Right renal cortex interstitium (tissue), 3 donors: ENCODE measurements at regions not wholly inside any gene's neighbourhood (a gene's known extent, or its start where the extent isn't known, plus 50 kb on each side); places are given as distances from the start of the nearest gene placed in this dataset.
"Not testable (repeated sequence)": the region's sequence is repeated elsewhere in the genome, so short reads cannot be mapped to it uniquely, and the experiment has no call there.

Source experiments
- DNase-seq, 3 donors: peaks; one replicate each; pipeline ENCODE4 v3.0.0-alpha.2; 2013; ENCODE audit warnings: low read depth in 3 of 3, low spot score in 2 of 3

- DNase-seq, result no peak
Observed at GRCh38 chrY:7730664-7731063, 819.1 kb upstream of the AMELY start.

DNA sequence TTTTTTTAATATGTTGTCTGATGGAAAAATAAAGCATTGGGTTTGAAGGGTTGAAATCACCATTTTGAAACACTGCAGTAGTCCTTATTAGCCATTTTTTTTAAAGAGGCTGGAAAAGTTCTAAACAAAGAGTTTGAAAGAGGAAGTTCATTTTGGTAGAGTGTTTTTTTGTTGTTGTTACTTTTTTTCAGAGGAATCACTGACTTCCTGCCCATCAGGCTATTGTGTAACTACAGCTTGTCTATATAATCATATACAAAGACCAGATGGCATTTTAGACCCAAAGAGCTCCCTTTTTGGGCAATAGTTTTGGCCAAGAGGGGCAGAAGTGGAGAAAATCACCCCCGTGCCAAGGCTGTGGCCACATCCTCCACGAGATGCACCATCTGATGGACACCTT lies 818.5 kb upstream of the AMELY start:
- DNase-seq, result no peak

DNA sequence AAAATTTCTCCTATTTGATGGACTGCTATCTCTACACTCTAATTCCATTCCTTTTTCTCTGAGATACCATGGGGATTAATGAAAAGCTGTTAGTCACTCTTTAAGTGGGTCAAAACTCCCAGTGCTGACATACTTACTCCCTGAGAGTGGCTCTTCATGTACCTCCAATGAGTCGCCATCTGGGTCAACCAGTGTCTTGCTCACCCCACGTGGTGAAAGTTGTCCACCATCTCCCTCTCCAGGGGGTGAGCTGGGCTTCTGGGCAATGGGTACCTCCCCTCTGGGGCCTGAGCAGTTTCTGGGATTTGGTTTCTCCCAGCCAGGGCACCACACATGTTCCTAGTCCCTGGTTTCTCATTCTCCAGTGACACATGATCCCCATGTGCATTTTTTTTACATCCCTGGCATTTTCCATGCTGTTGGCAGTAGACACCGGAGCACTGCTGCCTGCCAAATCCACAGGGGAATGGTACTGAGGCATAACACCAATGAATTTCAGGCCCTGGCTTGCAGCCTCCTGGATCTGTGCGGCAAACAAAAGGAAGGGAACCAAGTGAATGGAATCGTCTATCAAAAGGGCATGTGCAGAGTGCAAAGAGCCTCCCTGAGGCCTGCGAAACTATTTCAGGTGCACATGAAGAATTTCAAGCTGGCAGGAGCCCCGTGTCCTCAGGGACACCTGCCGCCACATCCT lies 817.9 kb upstream of the AMELY start:
- DNase-seq, result no peak

- no peak for DNase-seq
Observed at GRCh38 chrY:7728935-7729317, 817.4 kb upstream of the AMELY start.

DNA sequence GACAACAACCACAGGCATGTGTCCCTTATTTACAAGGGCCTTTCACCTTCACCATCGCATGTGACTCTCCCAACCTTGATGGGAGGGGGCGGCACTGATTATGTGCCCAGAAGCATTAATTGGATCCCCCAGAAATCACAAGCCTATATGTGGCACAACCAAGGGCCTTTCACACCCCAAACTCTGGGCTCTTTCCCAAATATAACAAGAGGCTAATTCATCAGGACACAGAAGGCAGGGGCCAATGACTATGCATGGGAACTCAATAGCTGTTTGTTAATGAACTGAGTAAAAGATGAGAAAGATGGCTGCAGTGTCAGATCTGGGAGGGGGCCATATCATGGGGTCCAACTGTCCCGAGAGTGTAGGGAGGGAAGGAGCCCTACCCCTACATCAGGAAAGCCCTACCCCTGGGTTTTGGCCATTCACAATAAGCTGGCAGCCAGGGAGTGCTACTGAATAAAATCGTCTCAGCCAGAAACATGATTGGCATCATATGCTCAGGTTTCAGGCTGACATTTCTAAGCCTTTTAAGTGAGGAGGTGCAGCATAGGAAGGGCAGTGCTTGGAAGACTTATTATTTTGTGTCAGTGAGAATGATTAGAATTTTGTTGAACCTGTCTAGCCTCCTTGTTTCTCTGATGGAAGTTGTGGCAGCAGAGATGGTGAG lies 814.4 kb upstream of the AMELY start:
- DNase-seq, result no peak

GRCh38 chrY:7723991-7724632 lies 812.6 kb upstream of the AMELY start:
- DNase-seq, result no peak

DNA sequence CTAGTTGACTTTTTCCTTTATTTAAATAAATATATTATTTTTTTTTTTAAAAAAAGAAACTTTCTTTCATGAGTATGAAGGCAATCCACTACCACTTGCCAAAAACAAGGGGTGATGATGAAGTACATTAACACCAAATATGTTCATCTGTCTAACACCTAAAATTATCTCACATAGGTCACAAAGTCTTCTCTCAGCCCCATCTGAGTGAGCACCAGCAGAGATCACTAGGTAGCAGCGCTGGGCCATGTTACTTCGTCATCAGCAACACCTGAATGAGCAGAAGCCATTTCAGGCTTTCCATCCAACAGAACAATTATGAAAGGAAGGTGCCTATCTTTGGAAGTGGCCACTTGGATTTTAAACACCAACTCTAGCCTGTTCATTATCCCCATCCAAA lies 811.6 kb upstream of the AMELY start:
- DNase-seq, result no peak

DNA sequence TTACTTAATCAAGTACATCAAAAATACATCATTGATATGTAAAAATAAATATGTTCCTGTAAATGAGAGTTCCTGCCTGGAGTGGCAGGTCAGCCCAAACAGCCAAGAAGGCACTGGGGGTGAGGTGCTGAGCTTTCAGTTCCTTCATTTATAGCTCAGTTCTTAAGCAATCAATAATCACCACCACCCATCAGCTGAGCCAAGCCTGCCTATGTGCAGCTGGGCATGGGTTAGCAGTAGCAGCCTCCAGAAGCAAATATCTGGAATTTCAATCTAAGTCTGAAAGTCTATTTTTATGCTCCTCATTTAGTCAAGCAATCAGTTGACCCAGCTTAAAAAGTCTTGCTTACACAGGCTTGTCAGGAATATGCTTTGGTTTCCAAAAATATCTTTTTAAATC lies 811.0 kb upstream of the AMELY start:
- DNase-seq, result no peak

GRCh38 chrY:7720974-7721373 lies 809.4 kb upstream of the AMELY start:
- no peak for DNase-seq

- DNase-seq, result no peak
Observed at GRCh38 chrY:7719271-7719670, 807.7 kb upstream of the AMELY start.

- DNase-seq, result no peak
Observed at GRCh38 chrY:7718626-7719025, 807.1 kb upstream of the AMELY start.

DNA sequence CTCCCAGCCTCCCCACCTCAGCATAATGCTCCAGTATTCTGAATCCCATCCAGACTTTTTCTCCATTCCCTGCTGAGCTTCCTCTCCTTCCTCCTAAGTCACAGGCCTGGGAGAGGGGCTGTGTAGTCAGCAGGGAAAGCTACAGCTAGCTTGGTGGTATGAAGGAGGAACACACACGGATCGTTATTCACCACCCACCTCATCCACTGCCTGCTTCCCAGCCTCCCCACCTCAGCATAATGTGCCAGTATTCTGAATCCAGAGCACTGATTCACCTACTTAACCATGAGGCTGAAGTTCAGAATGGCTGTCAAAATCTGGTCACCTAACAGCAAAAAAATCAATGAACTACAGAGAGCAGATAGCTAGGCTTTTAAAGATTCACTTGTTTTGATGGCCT lies 806.6 kb upstream of the AMELY start:
- DNase-seq, result no peak

- no peak for DNase-seq
Observed at GRCh38 chrY:7714426-7714825, 802.9 kb upstream of the AMELY start.

GRCh38 chrY:7713738-7714137 lies 802.2 kb upstream of the AMELY start:
- not testable (repeated sequence) for DNase-seq

DNA sequence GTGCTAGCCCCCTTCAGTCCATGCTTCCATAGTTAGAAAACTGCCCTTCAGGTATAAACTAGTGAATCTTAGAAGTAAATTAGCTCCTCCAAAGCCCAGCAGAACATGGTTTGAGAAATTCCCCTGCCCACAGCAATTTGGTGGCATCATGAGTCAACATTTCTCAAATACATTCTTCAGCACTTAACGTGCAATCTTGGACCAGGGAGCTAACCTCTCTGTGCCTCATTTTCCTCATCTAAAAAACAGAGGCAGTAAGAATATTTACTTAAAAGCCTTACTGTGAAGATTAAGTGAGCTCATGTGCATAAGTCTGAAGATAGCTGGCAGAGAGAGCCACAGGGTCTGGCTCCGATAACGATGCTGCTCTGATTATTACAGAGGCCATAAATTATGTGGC lies 800.7 kb upstream of the AMELY start:
- DNase-seq, result no peak

DNA sequence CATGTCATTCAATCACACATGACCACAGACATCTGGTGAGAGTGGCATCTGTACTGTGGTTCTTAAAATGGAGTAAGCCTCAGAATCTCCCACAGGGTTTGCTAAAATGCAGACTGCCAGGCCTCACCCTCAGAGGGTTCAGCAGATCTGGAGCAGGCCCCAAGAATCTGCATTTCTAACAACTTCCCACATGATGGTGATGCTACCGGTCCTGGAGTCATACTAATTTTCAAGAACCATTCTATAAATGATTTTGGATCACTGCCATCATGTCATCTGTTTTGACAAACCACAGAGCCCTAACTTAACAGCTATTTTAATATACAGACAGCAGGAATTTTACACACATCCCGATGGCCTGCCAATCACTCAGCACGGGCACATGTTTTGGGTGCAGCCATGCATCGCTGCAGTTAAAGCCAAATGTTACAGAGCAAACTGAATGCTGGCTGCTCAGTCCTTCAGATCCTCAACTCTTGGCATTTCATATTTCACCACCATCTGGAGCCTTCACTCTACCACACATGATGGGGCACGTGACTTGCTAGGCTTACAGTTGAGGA lies 792.1 kb upstream of the AMELY start:
- no peak for DNase-seq

DNA sequence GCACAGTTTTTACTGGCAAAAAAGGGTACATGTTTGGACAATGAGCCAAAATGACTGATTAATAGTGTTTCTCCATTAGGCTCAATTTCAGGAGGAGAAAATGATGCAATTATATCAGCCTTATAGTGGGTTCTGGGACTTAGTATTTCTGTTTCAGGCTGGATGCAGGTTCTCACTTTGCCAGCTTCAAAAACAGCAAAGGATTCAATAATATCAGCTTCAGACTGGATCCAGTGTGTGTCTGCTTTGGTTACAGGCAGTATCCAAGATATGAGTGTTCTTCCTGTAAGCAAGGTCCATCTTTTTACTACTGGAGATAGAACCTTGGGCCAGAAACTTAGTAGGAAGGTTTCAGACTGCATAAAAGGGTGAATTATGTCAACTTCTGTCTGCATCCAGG lies 790.9 kb upstream of the AMELY start:
- DNase-seq, result no peak

GRCh38 chrY:7701676-7702075 lies 790.1 kb upstream of the AMELY start:
- DNase-seq, result no peak

DNA sequence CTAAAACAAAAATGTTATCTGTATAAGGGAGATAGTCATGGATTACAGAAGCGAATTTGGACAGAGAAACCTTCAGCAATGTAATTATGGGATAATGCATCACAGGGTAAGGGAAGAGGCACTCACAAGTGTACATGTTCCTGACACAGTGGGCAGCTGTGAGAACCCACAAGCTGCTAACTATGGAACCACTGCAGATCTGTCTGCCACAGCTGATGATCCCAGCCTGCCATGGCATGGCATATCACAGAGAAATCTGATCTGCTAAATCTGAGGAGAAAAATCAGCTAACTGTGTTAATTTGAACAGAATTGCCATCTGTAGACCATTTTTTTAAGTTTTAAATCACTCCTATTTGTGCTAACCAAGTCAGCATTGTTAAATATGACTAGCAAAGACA lies 786.0 kb upstream of the AMELY start:
- no peak for DNase-seq

GRCh38 chrY:7692701-7693100 lies 781.1 kb upstream of the AMELY start:
- DNase-seq, result no peak

- DNase-seq, result no peak
Observed at GRCh38 chrY:7687086-7687485, 775.5 kb upstream of the AMELY start.

DNA sequence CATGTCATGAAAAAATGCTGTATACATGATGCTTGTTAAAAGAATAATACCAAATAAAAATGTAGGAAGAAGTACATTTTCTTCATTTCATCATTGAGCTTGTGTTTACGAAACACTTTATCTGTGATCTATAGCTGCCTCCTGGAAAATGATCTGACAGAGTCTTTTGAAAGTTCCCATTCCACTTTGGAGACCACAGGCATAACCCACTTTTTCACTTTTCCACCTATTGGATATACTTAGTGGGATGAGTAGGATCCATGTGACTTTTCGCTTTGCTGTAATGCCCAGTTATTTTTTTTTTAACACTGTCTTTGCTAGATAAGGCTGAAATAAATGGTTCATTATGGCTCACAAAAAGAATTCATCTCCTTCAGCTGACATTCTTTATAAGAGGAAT lies 773.0 kb upstream of the AMELY start:
- no peak for DNase-seq
